Mesendoderm (in vitro differentiated cells): ENCODE measurements at regions not wholly inside any gene's neighbourhood (a gene's known extent, or its start where the extent isn't known, plus 50 kb on each side); places are given as distances from the start of the nearest gene placed in this dataset.

Experiments
- DNase-seq: peaks from one replicate; pipeline ENCODE4 v3.0.0; 2013
- H2AK5ac ChIP-seq: 2 replicates; pipeline ENCODE4 v1.6.1; 2013; ENCODE audit warnings: low read length, inconsistent platforms
- H2BK120ac ChIP-seq: 2 replicates; pipeline ENCODE4 v1.6.1; 2013; ENCODE audit warnings: low read depth, mild to moderate bottlenecking, low read length, moderate library complexity, mixed read lengths
- H2BK15ac ChIP-seq: replicated peaks from 2 replicates; pipeline ENCODE4 v1.6.1; 2013; ENCODE audit warnings: low read depth, mild to moderate bottlenecking, moderate library complexity
- H2BK5ac ChIP-seq: 2 replicates; pipeline ENCODE4 v1.6.1; 2013; ENCODE audit warnings: low read length, inconsistent platforms
- H3K18ac ChIP-seq: 2 replicates; pipeline ENCODE4 v1.6.1; 2013; ENCODE audit warnings: mild to moderate bottlenecking, low read length, mixed read lengths
- H3K23ac ChIP-seq: one replicate; pipeline ENCODE4 v1.6.1; 2013; ENCODE audit warnings: low read length
- H3K27ac ChIP-seq: 2 replicates; pipeline ENCODE4 v1.5.1; 2013; ENCODE audit warnings: low read depth, mild to moderate bottlenecking, inconsistent platforms, low read length, moderate library complexity
- H3K27me3 ChIP-seq: 2 replicates; pipeline ENCODE4 v1.6.1; 2013; ENCODE audit warnings: low read length, control low read depth, mild to moderate bottlenecking, inconsistent platforms; ENCODE audit not compliant: insufficient read depth, poor library complexity
- H3K36me3 ChIP-seq: 2 replicates; pipeline ENCODE4 v1.6.1; 2013; ENCODE audit warnings: low read length, inconsistent platforms; ENCODE audit not compliant: control insufficient read depth, insufficient read depth
- H3K4ac ChIP-seq: one replicate; pipeline ENCODE4 v1.6.1; 2013; ENCODE audit warnings: low read depth, mild to moderate bottlenecking, low read length, moderate library complexity
- H3K4me1 ChIP-seq: 2 replicates; pipeline ENCODE4 v1.6.1; 2013; ENCODE audit warnings: low read depth, low read length, inconsistent platforms; ENCODE audit not compliant: control insufficient read depth
- H3K4me2 ChIP-seq: 2 replicates; pipeline ENCODE4 v1.6.1; 2013; ENCODE audit warnings: low read length
- H3K4me3 ChIP-seq: 2 replicates; pipeline ENCODE4 v1.5.1; 2013; ENCODE audit warnings: mild to moderate bottlenecking, low read length
- H3K56ac ChIP-seq: one replicate; pipeline ENCODE4 v1.6.1; 2013; ENCODE audit warnings: low read length
- H3K79me1 ChIP-seq: 2 replicates; pipeline ENCODE4 v1.6.1; 2013; ENCODE audit warnings: low read length, inconsistent platforms
- H3K79me2 ChIP-seq: 2 replicates; pipeline ENCODE4 v1.6.1; 2013; ENCODE audit warnings: mild to moderate bottlenecking, low read length; ENCODE audit not compliant: control insufficient read depth, insufficient read depth
- H3K9ac ChIP-seq: 2 replicates; pipeline ENCODE4 v1.6.1; 2013; ENCODE audit warnings: low read length, inconsistent platforms
- H4K5ac ChIP-seq: one replicate; pipeline ENCODE4 v1.6.1; 2013; ENCODE audit warnings: low read length
- H4K8ac ChIP-seq: one replicate; pipeline ENCODE4 v1.6.1; 2013; ENCODE audit warnings: low read depth, mild to moderate bottlenecking, control low read depth, low read length, moderate library complexity
- WGBS: extraction: QIAGEN DNeasy Blood & Tissue Kit; methylation state at CpG from one replicate; pipeline ENCODE4 v1.1.7; 2013; ENCODE audit warnings: low lambda C conversion rate, missing lambda C conversion rate; ENCODE audit not compliant: insufficient coverage; ENCODE audit errors: extremely low coverage; 5-methylcytosine and 5-hydroxymethylcytosine counted together

GRCh38 chr1:98075626-98076025, 154.8 kb upstream of the DPYD start:
- Histone ChIP-seq H2BK120ac (no peak overlapping the region), H4K8ac (no peak overlapping the region), H2BK15ac (no peak overlapping the region), H3K4me1 (no peaks in the 10 kb centered on the region), H3K27me3 (no peaks in the 10 kb centered on the region), H3K9ac (no peak overlapping the region), H3K18ac (no peak overlapping the region), H3K79me2 (no peaks in the 10 kb centered on the region), H3K23ac (no peak overlapping the region), H3K27ac (no peak overlapping the region), H2AK5ac (no peak overlapping the region), H3K4ac (no peak overlapping the region), H3K36me3 (no peaks in the 10 kb centered on the region), H2BK5ac (no peak overlapping the region), H3K4me2 (no peak overlapping the region), H4K5ac (no peak overlapping the region), H3K79me1 (no peaks in the 10 kb centered on the region), H3K56ac (no peak overlapping the region), H3K4me3 (no peak overlapping the region)
- no peak for DNase-seq
- no CpG with 5 or more reads among the region's 1 CpG for WGBS

GRCh38 chr1:98073823-98074222, 153.0 kb upstream of the DPYD start:
- no CpG with 5 or more reads among the region's 3 CpGs for WGBS
- Histone ChIP-seq H3K79me2 (no peaks in the 10 kb centered on the region), H4K8ac (no peak overlapping the region), H4K5ac (no peak overlapping the region), H3K23ac (no peak overlapping the region), H3K4ac (no peak overlapping the region), H2AK5ac (no peak overlapping the region), H3K4me1 (no peaks in the 10 kb centered on the region), H3K56ac (no peak overlapping the region), H3K79me1 (no peaks in the 10 kb centered on the region), H3K4me2 (no peak overlapping the region), H3K27ac (no peak overlapping the region), H3K27me3 (no peaks in the 10 kb centered on the region), H2BK5ac (no peak overlapping the region), H3K36me3 (no peaks in the 10 kb centered on the region), H3K4me3 (no peak overlapping the region), H2BK15ac (no peak overlapping the region), H2BK120ac (no peak overlapping the region), H3K9ac (no peak overlapping the region), H3K18ac (no peak overlapping the region)
- no peak for DNase-seq

GRCh38 chr1:98073106-98073505, 152.3 kb upstream of the DPYD start:
- Histone ChIP-seq H4K8ac (no peak overlapping the region), H3K79me1 (no peaks in the 10 kb centered on the region), H3K36me3 (no peaks in the 10 kb centered on the region), H3K79me2 (no peaks in the 10 kb centered on the region), H2BK120ac (no peak overlapping the region), H3K23ac (no peak overlapping the region), H2AK5ac (no peak overlapping the region), H4K5ac (no peak overlapping the region), H3K4me1 (no peaks in the 10 kb centered on the region), H3K4me2 (no peak overlapping the region), H3K56ac (no peak overlapping the region), H3K9ac (no peak overlapping the region), H3K27ac (no peak overlapping the region), H2BK15ac (no peak overlapping the region), H3K4ac (no peak overlapping the region), H3K4me3 (no peak overlapping the region), H2BK5ac (no peak overlapping the region), H3K18ac (no peak overlapping the region), H3K27me3 (no peaks in the 10 kb centered on the region)
- WGBS, result no CpG with 5 or more reads among the region's 3 CpGs
- no peak for DNase-seq

GRCh38 chr1:98072047-98072446, 151.2 kb upstream of the DPYD start:
- DNase-seq, result no peak
- no peak overlapping the region for H3K9ac ChIP-seq

GRCh38 chr1:98068016-98068415, 147.2 kb upstream of the DPYD start:
- no peaks in the 10 kb centered on the region for H3K36me3 ChIP-seq
- no peaks in the 10 kb centered on the region for H3K27me3 ChIP-seq
- no peak overlapping the region for H4K5ac ChIP-seq
- H2BK120ac ChIP-seq, result no peak overlapping the region
- no peak overlapping the region for H2BK5ac ChIP-seq
- no peak overlapping the region for H3K4me3 ChIP-seq
- DNase-seq, result no peak
- no peak overlapping the region for H3K18ac ChIP-seq
- H2AK5ac ChIP-seq, result no peak overlapping the region
- no peak overlapping the region for H3K56ac ChIP-seq
- H3K23ac ChIP-seq, result no peak overlapping the region
- no peak overlapping the region for H3K4ac ChIP-seq
- H3K79me2 ChIP-seq, result no peaks in the 10 kb centered on the region
- no peak overlapping the region for H3K27ac ChIP-seq
- H2BK15ac ChIP-seq, result no peak overlapping the region
- no peaks in the 10 kb centered on the region for H3K4me1 ChIP-seq
- H3K9ac ChIP-seq, result no peak overlapping the region
- H4K8ac ChIP-seq, result no peak overlapping the region
- H3K4me2 ChIP-seq, result no peak overlapping the region
- no peaks in the 10 kb centered on the region for H3K79me1 ChIP-seq

More at GRCh38 chr1:98072047-98072446, 151.2 kb upstream of the DPYD start:
- Histone ChIP-seq H3K4me2 (no peak overlapping the region), H3K56ac (no peak overlapping the region), H2BK5ac (no peak overlapping the region), H4K5ac (no peak overlapping the region), H3K18ac (no peak overlapping the region), H3K79me2 (no peaks in the 10 kb centered on the region), H3K27me3 (no peaks in the 10 kb centered on the region), H2AK5ac (no peak overlapping the region), H3K79me1 (no peaks in the 10 kb centered on the region), H4K8ac (no peak overlapping the region), H3K23ac (no peak overlapping the region), H3K36me3 (no peaks in the 10 kb centered on the region), H3K4me1 (no peaks in the 10 kb centered on the region), H3K4ac (no peak overlapping the region), H2BK120ac (no peak overlapping the region), H3K27ac (no peak overlapping the region), H3K4me3 (no peak overlapping the region), H2BK15ac (no peak overlapping the region)
- no CpG with 5 or more reads among the region's 2 CpGs for WGBS

- WGBS, result no CpG with 5 or more reads among the region's 2 CpGs
- Histone ChIP-seq H2AK5ac (no peak overlapping the region), H3K79me1 (no peaks in the 10 kb centered on the region), H3K36me3 (no peaks in the 10 kb centered on the region), H3K27ac (no peak overlapping the region), H4K8ac (no peak overlapping the region), H3K4ac (no peak overlapping the region), H2BK15ac (no peak overlapping the region), H3K27me3 (no peaks in the 10 kb centered on the region), H3K23ac (no peak overlapping the region), H3K4me1 (no peaks in the 10 kb centered on the region), H4K5ac (no peak overlapping the region), H3K56ac (no peak overlapping the region), H3K4me2 (no peak overlapping the region), H2BK5ac (no peak overlapping the region), H3K9ac (no peak overlapping the region), H3K4me3 (no peak overlapping the region), H2BK120ac (no peak overlapping the region), H3K18ac (no peak overlapping the region), H3K79me2 (no peaks in the 10 kb centered on the region)
- DNase-seq, result no peak
Measured at GRCh38 chr1:98066911-98067310, 146.1 kb upstream of the DPYD start.
